ENCODE measurements at regions not wholly inside any gene's neighbourhood (a gene's known extent, or its start where the extent isn't known, plus 50 kb on each side); places are given as distances from the start of the nearest gene placed in this dataset.

DNA sequence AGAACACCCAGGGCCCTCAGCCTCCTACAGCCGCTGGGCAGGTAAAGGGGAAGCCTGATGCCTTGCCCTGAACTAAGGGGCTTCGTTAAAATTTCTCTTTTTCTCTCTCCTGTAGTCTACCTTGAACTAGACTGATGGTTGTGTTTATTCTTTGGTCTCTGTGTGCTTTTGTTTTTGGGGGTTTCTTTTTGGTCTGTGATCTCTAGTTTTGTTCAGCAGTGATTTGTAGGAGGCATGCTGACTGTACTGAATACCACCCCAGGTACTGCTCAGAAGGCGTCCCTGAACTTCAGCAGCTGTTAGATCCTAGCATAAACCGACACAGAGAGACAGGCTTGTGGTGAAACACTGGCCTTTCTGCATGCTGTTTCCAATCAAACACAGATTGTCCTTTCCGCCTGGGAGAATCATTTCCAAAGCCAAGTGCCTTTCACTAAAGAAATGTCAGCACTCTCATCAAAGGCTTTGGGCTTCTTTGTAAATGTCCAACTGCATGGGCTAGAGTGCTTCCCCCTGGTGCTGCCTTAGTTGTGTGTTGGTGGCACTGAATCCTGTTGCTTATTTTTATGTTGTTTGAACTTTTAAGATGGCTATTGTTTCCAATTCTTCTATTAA is 364.7 kb upstream of the SASH1 start:
- H3K36me3 ChIP-seq (ENCODE audit: control insufficient read depth, insufficient read depth, low read length): no peaks in the 10 kb centered on the region
- DNase-seq (ENCODE audit: low read depth) (no peak), FAIRE-seq (no peak)
- H3K4me3 ChIP-seq (ENCODE audit: low read depth, low read length): no peak overlapping the region
- no peaks in the 10 kb centered on the region for H3K27me3 ChIP-seq (ENCODE audit: control insufficient read depth, insufficient read depth, low read length)
- TF ChIP-seq, protein P1, sequence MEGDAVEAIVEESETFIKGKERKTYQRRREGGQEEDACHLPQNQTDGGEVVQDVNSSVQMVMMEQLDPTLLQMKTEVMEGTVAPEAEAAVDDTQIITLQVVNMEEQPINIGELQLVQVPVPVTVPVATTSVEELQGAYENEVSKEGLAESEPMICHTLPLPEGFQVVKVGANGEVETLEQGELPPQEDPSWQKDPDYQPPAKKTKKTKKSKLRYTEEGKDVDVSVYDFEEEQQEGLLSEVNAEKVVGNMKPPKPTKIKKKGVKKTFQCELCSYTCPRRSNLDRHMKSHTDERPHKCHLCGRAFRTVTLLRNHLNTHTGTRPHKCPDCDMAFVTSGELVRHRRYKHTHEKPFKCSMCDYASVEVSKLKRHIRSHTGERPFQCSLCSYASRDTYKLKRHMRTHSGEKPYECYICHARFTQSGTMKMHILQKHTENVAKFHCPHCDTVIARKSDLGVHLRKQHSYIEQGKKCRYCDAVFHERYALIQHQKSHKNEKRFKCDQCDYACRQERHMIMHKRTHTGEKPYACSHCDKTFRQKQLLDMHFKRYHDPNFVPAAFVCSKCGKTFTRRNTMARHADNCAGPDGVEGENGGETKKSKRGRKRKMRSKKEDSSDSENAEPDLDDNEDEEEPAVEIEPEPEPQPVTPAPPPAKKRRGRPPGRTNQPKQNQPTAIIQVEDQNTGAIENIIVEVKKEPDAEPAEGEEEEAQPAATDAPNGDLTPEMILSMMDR (IDR thresholded peaks at IDR 0.05; ENCODE audit: insufficient read depth, low read length, severe bottlenecking): no peak

DNA sequence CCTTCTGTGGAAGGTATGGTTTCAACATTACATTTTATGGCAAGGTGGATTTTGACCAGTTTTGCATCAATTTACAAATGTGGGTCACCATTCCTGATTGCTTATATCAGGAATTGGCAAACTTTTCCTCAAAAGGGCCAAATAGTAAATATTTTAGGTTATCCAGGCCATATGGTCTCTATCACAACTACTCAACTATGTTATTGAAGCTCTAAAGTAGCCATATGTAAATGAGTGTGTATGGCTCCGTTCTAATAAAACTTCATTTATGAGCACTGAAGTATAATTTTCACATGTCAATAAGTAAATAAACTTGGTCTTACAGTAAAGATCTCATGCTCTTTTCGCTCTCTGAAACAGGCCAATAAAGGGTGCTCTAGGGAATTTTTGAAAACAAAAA is 362.7 kb upstream of the SASH1 start:
- FAIRE-seq (no peak), DNase-seq (ENCODE audit: low read depth) (no peak)
- H3K36me3 ChIP-seq (ENCODE audit: control insufficient read depth, insufficient read depth, low read length): no peaks in the 10 kb centered on the region

DNA sequence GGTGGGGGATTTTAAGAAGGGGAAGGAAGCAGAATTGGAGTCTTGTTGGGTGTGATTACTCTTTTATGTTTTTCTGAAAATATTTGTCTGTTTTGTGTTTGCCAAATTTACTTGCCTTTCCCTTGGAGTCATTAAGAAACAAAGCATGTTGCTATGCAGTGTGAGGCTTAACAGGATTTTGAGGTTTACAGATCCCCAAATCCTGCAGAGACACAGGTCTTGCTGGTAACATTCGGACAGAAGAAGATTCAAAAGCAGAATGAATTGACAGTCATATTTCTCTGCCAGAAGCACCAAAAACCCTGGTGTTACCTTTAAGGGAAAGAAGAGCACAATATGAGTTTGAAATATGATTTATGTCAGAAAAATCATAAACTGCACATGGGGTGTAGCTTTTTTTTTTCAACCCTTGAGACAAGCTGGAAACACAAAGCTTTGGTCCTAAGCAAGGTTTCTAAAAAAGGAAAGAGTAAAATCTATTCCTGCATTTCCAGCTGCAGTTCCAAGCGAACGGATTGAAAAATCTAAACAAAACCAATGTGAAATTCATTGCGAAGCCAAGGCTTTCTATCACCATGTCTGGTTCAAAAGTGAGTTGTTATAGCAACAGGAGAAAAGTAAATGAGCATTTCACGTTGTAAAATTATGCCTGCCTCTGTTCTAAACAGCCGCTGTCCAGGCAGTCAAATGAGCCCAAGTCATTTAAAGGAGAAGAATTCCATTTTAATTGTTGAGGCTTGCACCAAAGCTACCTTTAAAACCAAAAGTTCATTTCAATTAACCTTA is 358.9 kb upstream of the SASH1 start:
- no peaks in the 10 kb centered on the region for H3K36me3 ChIP-seq (ENCODE audit: control insufficient read depth, insufficient read depth, low read length)
- H3K27me3 ChIP-seq (ENCODE audit: control insufficient read depth, insufficient read depth, low read length): no peaks in the 10 kb centered on the region
- FAIRE-seq: no peak
- TF ChIP-seq, protein P1 (IDR thresholded peaks at IDR 0.05; ENCODE audit: insufficient read depth, low read length, severe bottlenecking): no peak
- no peak overlapping the region for H3K4me3 ChIP-seq (ENCODE audit: low read depth, low read length)
- DNase-seq (ENCODE audit: low read depth): no peak

More for the DNA sequence above, 362.7 kb upstream of the SASH1 start:
- Histone ChIP-seq H3K27me3 (ENCODE audit: control insufficient read depth, insufficient read depth, low read length) (no peaks in the 10 kb centered on the region), H3K4me3 (ENCODE audit: low read depth, low read length) (no peak overlapping the region)
- TF ChIP-seq, protein P1 (IDR thresholded peaks at IDR 0.05; ENCODE audit: insufficient read depth, low read length, severe bottlenecking): no peak

DNA sequence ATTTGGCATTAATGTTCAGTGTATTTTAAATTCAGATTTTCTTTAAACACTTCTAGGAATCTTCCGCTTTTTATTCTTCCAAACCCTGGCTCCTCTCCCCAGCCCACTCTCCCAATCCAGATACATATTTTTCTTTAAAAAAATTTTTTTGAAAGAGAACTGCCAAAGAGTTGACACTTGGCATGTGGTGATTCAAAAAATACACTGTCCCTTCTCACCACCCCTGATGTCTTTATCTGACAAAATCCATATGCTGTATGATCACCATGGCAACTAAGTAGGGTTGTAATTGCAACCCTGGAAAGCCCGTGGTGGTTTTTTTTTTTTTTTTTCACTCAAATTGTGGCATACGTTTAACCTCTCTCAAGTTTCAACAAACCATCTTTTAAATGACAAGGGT is 355.8 kb upstream of the SASH1 start:
- TF ChIP-seq, protein P1 (IDR thresholded peaks at IDR 0.05; ENCODE audit: insufficient read depth, low read length, severe bottlenecking): no peak
- H3K27me3 ChIP-seq (ENCODE audit: control insufficient read depth, insufficient read depth, low read length): no peaks in the 10 kb centered on the region
- H3K36me3 ChIP-seq (ENCODE audit: control insufficient read depth, insufficient read depth, low read length): no peaks in the 10 kb centered on the region
- DNase-seq (ENCODE audit: low read depth): no peak
- FAIRE-seq: no peak
- H3K4me3 ChIP-seq (ENCODE audit: low read depth, low read length): no peak overlapping the region

DNA sequence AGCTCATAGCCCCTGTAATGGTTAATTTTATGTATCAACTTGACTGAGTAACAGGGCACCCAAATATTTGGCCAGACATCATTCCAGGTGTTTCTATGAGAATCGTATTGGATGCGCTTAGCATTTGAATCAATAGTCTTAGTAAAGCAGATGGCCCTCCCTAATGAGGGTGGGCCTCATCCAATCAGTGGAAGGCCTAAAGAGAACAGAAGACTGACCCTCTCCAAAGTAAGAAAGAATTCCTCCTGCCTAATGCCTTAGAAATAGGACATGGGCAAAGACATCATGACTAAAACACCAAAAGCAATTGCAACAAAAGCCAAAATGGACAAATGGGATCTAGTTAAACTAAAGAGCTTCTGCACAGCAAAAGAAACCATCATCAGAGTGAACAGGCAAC is 352.5 kb upstream of the SASH1 start:
- FAIRE-seq (no peak), DNase-seq (ENCODE audit: low read depth) (no peak)
- no peaks in the 10 kb centered on the region for H3K36me3 ChIP-seq (ENCODE audit: control insufficient read depth, insufficient read depth, low read length)
- no peak overlapping the region for H3K4me3 ChIP-seq (ENCODE audit: low read depth, low read length)
- H3K27me3 ChIP-seq (ENCODE audit: control insufficient read depth, insufficient read depth, low read length): no peaks in the 10 kb centered on the region
- TF ChIP-seq, protein P1 (IDR thresholded peaks at IDR 0.05; ENCODE audit: insufficient read depth, low read length, severe bottlenecking): no peak

Measured in bronchial epithelial cell (primary cell).